Stimulated activated CD8-positive, alpha-beta memory T cell treated with anti-CD3 and anti-CD28 coated beads, Interleukin-15, amount 100 ng/mL, for 24 hours (primary cell): ENCODE measurements at regions not wholly inside any gene's neighbourhood (a gene's known extent, or its start where the extent isn't known, plus 50 kb on each side); places are given as distances from the start of the nearest gene placed in this dataset.

Experiments used
- DNase-seq: peaks from one replicate; pipeline ENCODE4 v3.0.0-alpha.2; 2020; ENCODE audit warnings: low read depth

GRCh38 chr3:117519776-117520175, 810.2 kb downstream of the TUSC7 start:
- no peak for DNase-seq

DNA sequence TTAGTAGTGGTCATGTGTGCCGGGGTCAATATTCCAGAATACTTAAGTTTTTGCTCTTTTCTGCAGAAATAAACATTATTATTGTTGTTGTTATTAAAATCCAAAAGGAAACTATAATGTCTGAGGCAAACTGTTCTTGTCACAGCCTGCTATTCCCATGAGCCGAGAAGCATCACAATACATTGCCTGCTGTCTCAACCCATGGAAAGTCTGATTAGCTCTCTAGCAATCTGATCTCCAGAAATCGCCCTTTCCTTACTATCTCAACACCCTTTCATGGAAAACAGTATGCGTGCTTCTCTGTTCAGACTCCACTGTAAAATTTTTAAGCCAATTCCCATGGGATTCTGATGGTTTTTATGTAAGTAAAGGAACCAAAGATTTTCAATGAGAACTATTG, 811.0 kb downstream of the TUSC7 start:
- no peak for DNase-seq

DNA sequence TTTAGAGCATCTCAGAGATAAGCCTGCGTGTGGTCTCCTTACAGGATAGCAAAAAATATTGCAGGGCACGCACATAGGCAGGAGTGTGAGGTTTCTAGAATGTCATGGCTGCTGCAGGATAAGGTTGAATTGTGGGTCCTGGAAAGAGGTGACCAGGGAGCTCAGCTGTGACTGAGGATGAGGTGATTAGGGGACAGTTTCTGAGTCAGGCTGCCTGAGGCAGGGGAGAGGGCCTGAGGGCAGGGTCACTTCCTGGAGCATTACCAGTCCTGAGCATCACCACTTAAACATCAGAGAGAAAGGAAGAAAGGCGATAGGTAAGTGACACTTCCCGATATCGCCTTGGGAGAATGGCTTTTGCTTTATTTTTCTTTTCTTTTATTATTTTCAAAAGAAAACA, 813.8 kb downstream of the TUSC7 start:
- no peak for DNase-seq

- no peak for DNase-seq
Observed at GRCh38 chr3:117524890-117525289, 815.3 kb downstream of the TUSC7 start.

GRCh38 chr3:117526470-117527079, 817.0 kb downstream of the TUSC7 start:
- no peak for DNase-seq

GRCh38 chr3:117527346-117527745, 817.8 kb downstream of the TUSC7 start:
- DNase-seq: no peak

- no peak for DNase-seq
Observed at GRCh38 chr3:117528688-117529087, 819.1 kb downstream of the TUSC7 start.

GRCh38 chr3:117531078-117531767, 821.6 kb downstream of the TUSC7 start:
- DNase-seq: no peak

GRCh38 chr3:117532268-117532667, 822.7 kb downstream of the TUSC7 start:
- no peak for DNase-seq

DNA sequence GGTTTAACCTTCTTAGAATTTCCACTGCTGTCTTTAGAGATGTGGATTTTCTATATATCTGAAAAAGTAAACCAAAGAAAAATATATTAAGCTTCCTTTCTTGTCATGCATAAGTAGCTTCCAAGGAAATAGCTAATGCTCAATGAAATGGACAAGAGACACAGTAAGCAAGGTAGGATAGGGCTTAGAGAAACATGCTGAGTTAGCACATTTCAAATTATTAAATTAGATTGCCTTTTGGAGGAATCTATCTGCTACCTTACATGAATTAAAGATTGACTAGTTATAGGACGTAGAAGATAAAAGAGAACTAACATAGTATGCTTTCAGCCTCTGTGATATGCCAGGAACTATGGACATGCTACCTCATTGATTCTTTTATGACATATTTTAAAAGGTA, 824.6 kb downstream of the TUSC7 start:
- no peak for DNase-seq

GRCh38 chr3:117536006-117536405, 826.4 kb downstream of the TUSC7 start:
- DNase-seq: no peak

- no peak for DNase-seq
Observed at GRCh38 chr3:117537949-117538348, 828.4 kb downstream of the TUSC7 start.

DNA sequence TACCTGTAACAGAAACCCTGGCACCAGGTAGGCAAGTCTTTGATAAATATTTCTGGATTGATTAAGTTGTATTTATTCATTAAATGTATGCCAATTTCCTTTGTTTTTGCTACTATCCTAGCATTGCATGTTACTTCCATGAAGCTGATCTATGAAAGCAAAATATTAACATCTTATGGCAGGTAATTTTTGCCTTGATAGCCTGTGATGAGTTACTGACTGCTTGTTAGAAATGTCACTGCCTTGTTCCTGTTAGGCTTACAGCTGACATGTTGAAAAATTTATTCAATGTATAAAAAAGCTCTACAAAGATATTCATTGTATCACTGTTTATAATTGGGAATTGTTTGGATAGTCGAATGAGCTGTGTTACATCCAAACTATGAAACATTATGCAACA, 830.1 kb downstream of the TUSC7 start:
- DNase-seq: no peak

- DNase-seq: no peak
Observed at GRCh38 chr3:117540597-117540996, 831.0 kb downstream of the TUSC7 start.

DNA sequence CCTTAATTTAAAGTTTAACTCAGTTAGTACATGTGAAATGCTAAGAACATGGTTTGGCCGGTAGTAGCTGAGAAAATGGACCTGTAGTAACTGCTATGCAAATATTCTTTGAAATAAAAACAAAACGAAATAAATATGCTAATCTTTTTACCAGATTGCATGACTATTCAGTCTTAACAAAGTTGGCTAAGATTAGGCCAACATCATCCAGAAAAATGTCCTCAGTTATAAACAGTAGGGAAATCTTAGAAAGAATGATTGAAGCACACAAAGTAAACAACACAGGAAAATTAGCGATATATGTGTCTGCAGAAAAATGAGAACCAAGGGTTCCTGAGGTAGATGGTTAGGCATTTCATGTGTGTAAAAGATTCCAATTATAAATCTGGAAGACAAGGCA, 832.1 kb downstream of the TUSC7 start:
- no peak for DNase-seq

- DNase-seq: no peak
Observed at GRCh38 chr3:117543521-117543920, 833.9 kb downstream of the TUSC7 start.

- no peak for DNase-seq
Observed at GRCh38 chr3:117545484-117545883, 835.9 kb downstream of the TUSC7 start.

DNA sequence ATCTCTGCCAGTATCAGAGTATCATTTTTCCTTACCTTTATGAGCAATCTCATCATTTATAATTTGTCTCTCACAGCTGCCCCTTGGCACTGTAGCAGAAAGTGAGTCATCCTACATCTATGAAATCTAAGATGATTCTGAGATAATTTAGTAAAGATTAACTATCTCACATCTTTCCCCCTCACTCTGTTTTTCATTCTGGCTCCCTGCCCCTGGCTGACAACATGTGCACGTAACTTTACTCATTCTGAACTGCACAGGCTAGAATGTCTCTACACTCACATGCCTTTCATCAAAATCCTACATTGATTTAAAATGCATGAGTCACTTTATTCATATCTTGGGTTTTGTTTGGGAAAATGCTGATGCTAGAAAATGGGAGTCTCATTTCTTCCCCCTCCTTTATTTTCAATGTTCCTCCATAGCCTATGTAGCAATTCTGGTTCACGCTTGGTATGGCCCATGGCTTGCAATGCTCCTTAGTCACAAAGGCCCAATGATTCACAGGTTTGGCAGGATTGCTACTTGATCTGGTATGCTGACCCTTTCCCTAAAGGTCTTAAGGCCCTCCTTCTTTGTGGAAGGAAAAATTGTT, 838.5 kb downstream of the TUSC7 start:
- DNase-seq: no peak

DNA sequence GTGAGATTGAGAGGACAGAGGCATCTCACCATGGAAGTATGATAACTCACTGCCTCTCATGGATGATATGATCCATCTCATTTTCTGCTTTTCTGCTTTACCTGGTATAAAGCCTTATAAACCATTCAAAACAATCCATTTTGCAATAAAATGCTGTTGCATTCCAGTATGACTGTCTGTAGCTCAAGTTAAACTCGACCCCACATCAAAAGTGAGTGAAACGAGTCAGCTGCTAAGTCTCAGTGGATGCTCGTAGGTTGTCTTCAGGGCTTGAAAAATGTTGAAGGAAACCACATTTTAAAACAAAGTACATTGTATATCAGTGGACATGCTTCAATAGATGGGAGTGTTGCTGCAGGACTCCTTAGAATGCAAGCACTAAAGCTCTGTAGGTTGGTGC, 839.0 kb downstream of the TUSC7 start:
- DNase-seq: no peak

- no peak for DNase-seq
Observed at GRCh38 chr3:117549716-117550115, 840.1 kb downstream of the TUSC7 start.

DNA sequence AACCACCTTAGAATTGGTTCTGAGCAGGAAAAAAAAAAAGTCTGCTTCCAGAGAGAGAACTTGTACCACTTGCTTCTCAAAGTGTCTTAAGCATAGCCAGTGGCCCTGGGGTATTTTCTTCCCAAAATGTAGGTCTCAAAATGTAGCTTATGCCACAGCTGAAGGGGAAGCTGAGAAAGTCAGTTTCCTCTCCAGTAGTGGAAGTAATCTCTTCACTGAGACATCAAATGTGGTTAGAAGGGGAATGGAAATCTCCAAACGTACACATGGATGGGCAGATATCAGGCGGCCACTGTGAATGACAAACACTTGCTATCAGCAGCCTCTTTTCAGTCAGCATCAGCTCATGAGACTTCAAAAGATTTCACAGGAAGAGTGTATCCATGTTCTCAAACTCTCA, 841.2 kb downstream of the TUSC7 start:
- DNase-seq: no peak

GRCh38 chr3:117553461-117553860, 843.9 kb downstream of the TUSC7 start:
- no peak for DNase-seq

- no peak for DNase-seq
Observed at GRCh38 chr3:117556646-117557407, 847.2 kb downstream of the TUSC7 start.
